Lower leg skin (tissue), 3 donors: ENCODE measurements at regions not wholly inside any gene's neighbourhood (a gene's known extent, or its start where the extent isn't known, plus 50 kb on each side); places are given as distances from the start of the nearest gene placed in this dataset.

ENCODE experiments used
- POLR2A ChIP-seq, 2 donors: fragments of 450-650 bp; IDR thresholded peaks; one replicate each; pipeline ENCODE4 v1.6.1; 2016 to 2017; ENCODE audit warnings: antibody characterized with exemption in 2 of 2, mild to moderate bottlenecking in 1 of 2, moderate library complexity in 1 of 2
- TF ChIP-seq, protein P1 (sequence below), 3 donors: fragments of 450-650 bp; IDR thresholded peaks; one replicate each; pipeline ENCODE4 v1.5.1; 2016; ENCODE audit warnings: antibody characterized with exemption in 3 of 3, mild to moderate bottlenecking in 3 of 3, moderate library complexity in 2 of 3

DNA sequence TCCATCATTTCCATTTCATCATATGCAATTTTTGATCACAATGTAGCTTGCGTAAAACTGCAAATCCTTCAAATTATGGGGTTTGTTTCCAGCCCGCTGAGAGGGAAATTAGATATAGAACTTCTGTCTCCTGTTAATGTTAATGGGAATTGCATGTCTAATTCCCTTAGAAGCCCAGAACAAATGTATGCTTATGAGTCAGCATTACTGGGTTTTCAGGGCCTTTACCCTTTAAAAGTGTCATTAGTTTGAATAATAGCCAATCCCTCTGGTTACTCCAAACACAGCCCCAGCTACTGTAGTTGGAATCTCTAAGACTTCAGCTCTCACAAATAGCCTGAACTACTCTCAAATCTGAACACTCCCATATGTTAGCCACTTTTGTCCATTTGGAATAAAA lies 439.4 kb downstream of the C3orf38 start:
- no peak for TF ChIP-seq POLR2A (IDR thresholded peaks at IDR 0.05)
- TF ChIP-seq, protein P1, sequence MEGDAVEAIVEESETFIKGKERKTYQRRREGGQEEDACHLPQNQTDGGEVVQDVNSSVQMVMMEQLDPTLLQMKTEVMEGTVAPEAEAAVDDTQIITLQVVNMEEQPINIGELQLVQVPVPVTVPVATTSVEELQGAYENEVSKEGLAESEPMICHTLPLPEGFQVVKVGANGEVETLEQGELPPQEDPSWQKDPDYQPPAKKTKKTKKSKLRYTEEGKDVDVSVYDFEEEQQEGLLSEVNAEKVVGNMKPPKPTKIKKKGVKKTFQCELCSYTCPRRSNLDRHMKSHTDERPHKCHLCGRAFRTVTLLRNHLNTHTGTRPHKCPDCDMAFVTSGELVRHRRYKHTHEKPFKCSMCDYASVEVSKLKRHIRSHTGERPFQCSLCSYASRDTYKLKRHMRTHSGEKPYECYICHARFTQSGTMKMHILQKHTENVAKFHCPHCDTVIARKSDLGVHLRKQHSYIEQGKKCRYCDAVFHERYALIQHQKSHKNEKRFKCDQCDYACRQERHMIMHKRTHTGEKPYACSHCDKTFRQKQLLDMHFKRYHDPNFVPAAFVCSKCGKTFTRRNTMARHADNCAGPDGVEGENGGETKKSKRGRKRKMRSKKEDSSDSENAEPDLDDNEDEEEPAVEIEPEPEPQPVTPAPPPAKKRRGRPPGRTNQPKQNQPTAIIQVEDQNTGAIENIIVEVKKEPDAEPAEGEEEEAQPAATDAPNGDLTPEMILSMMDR (IDR thresholded peaks at IDR 0.05): no peak
